ENCODE measurements at regions not wholly inside any gene's neighbourhood (a gene's known extent, or its start where the extent isn't known, plus 50 kb on each side); places are given as distances from the start of the nearest gene placed in this dataset.

DNA sequence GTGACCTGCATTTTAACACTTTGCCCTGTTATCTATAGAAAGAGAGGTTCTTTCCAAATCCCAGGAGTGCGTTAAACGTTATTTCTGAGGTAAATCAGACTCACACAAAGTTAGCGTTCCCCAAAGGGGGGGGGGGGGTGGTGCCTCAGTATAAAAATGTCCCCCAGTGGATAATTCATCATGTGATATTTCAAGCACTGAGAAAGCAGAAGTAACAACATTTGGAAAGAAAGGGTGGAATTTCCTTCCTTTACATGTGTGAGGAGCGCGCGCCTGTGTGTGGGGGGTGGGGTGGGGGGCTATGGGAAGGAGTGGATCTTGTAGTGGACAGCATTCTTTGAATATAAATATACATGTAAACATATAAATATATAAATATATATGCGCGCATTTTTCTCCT lies 630.9 kb downstream of the NYAP2 start:
- Histone ChIP-seq H3K36me3 (ENCODE audit: control insufficient read depth, insufficient read depth, low read length) (no peaks in the 10 kb centered on the region), H3K27me3 (ENCODE audit: control insufficient read depth, insufficient read depth, low read length) (no peaks in the 10 kb centered on the region), H3K4me3 (ENCODE audit: low read depth, low read length) (peak overlapping the region; percentile 50)
- no peak for DNase-seq (ENCODE audit: low read depth)
- TF ChIP-seq, protein P1, sequence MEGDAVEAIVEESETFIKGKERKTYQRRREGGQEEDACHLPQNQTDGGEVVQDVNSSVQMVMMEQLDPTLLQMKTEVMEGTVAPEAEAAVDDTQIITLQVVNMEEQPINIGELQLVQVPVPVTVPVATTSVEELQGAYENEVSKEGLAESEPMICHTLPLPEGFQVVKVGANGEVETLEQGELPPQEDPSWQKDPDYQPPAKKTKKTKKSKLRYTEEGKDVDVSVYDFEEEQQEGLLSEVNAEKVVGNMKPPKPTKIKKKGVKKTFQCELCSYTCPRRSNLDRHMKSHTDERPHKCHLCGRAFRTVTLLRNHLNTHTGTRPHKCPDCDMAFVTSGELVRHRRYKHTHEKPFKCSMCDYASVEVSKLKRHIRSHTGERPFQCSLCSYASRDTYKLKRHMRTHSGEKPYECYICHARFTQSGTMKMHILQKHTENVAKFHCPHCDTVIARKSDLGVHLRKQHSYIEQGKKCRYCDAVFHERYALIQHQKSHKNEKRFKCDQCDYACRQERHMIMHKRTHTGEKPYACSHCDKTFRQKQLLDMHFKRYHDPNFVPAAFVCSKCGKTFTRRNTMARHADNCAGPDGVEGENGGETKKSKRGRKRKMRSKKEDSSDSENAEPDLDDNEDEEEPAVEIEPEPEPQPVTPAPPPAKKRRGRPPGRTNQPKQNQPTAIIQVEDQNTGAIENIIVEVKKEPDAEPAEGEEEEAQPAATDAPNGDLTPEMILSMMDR (IDR thresholded peaks at IDR 0.05; ENCODE audit: insufficient read depth, low read length, poor library complexity, severe bottlenecking): no peak

DNA sequence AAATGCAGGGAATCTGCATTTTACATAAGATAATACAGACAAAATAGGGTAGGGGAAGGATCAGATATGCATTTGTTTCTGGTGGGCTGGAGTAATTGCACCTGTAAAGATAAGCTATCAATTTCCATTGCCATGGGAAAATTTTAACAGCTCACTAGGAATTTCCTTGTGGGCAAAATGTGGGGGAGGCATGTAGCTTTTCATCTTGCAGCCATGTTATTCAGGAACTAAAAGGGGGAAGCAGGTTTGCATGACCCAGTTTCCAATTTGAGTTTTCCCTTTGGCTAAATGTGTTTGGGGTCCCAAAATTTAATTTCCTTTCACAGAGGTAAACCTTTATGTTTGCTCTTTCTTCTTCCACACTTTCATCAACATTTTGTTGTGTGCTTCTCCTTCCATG lies 624.4 kb downstream of the NYAP2 start:
- no peaks in the 10 kb centered on the region for H3K27me3 ChIP-seq (ENCODE audit: control insufficient read depth, insufficient read depth, low read length)
- TF ChIP-seq, protein P1 (IDR thresholded peaks at IDR 0.05; ENCODE audit: insufficient read depth, low read length, poor library complexity, severe bottlenecking): no peak
- no peak overlapping the region for H3K4me3 ChIP-seq (ENCODE audit: low read depth, low read length)
- no peak for DNase-seq (ENCODE audit: low read depth)
- no peaks in the 10 kb centered on the region for H3K36me3 ChIP-seq (ENCODE audit: control insufficient read depth, insufficient read depth, low read length)

DNA sequence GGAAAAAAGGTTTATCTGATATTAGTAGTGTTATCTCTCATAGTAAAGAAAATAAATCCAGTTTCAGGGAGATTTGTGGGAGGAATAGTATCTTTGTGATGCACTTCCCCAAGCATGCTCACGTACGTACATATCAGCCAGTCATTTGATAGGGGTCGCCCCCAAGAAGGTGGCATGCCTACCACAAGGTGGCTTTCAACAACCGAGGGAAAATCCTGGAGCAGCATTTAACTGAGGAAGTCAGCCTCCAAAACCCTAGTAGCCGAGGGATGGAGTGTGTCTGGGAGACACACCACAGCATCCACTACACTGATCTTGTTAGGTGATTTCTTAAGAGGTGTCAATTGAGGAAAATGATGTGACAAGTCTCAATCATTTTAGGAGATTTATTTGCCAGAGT lies 623.9 kb downstream of the NYAP2 start:
- Histone ChIP-seq H3K36me3 (ENCODE audit: control insufficient read depth, insufficient read depth, low read length) (no peaks in the 10 kb centered on the region), H3K27me3 (ENCODE audit: control insufficient read depth, insufficient read depth, low read length) (no peaks in the 10 kb centered on the region), H3K4me3 (ENCODE audit: low read depth, low read length) (no peak overlapping the region)
- TF ChIP-seq, protein P1 (IDR thresholded peaks at IDR 0.05; ENCODE audit: insufficient read depth, low read length, poor library complexity, severe bottlenecking): no peak
- no peak for DNase-seq (ENCODE audit: low read depth)

DNA sequence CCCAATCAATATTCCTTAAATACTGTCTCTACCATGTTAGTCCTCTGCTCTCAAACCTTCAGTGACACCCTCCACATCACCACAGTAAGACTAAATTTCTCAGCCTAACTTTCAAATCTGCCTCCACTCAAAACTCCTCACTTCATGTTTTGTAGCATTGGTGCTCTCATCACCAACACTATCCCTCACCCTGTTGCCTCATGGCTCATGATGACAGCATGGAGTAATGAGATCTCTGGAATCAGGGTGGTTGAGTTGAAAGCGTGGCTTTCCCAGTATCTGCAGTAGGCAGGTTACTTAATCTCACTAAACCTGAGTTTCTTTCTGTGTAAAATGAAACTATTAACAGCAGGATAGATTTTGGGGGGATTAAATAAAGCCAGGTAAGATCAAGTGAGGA lies 621.4 kb downstream of the NYAP2 start:
- no peaks in the 10 kb centered on the region for H3K36me3 ChIP-seq (ENCODE audit: control insufficient read depth, insufficient read depth, low read length)
- TF ChIP-seq, protein P1 (IDR thresholded peaks at IDR 0.05; ENCODE audit: insufficient read depth, low read length, poor library complexity, severe bottlenecking): no peak
- no peaks in the 10 kb centered on the region for H3K27me3 ChIP-seq (ENCODE audit: control insufficient read depth, insufficient read depth, low read length)
- H3K4me3 ChIP-seq (ENCODE audit: low read depth, low read length): no peak overlapping the region
- no peak for DNase-seq (ENCODE audit: low read depth)

DNA sequence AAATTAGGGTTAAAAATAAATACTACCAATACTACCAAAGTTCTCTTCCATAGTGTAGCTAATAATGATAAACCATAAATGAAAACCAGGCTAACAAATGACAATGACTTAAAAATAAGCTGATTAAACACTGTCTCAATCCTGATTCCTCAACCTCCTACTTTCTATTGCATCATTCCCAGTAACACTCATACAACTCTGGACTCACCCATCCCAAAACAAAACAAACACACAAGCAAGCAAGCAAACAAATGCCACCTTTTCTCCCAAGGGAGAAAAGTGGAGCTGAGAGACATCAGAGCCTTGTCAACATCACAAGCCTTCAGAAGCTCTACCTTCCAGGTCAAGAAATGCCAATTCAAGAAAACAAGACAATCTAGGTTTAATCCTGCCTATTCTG lies 620.7 kb downstream of the NYAP2 start:
- TF ChIP-seq, protein P1 (IDR thresholded peaks at IDR 0.05; ENCODE audit: insufficient read depth, low read length, poor library complexity, severe bottlenecking): no peak
- Histone ChIP-seq H3K36me3 (ENCODE audit: control insufficient read depth, insufficient read depth, low read length) (no peaks in the 10 kb centered on the region), H3K4me3 (ENCODE audit: low read depth, low read length) (no peak overlapping the region), H3K27me3 (ENCODE audit: control insufficient read depth, insufficient read depth, low read length) (no peaks in the 10 kb centered on the region)
- DNase-seq (ENCODE audit: low read depth): no peak

DNA sequence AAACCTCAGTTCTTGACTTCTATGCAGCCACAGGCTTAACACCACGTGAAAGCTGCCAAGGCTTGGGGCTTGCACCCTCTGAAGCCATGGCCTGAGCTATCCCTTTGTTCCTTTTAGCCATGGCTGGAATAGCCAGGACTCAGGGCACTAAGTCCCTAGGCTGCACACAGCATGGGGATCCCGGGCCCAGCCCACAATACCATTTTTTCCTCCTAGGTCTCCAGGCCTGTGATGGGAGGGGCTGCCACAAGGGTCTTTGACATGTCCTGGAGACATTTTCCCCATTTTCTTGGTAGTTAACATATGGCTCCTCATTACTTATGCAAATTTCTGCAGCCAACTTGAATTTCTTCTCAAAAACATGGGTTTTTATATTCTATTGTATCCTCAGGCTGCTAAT lies 619.1 kb downstream of the NYAP2 start:
- no peaks in the 10 kb centered on the region for H3K36me3 ChIP-seq (ENCODE audit: control insufficient read depth, insufficient read depth, low read length)
- no peak for DNase-seq (ENCODE audit: low read depth)
- no peaks in the 10 kb centered on the region for H3K27me3 ChIP-seq (ENCODE audit: control insufficient read depth, insufficient read depth, low read length)
- H3K4me3 ChIP-seq (ENCODE audit: low read depth, low read length): no peak overlapping the region
- TF ChIP-seq, protein P1 (IDR thresholded peaks at IDR 0.05; ENCODE audit: insufficient read depth, low read length, poor library complexity, severe bottlenecking): no peak

Data from kidney epithelial cell (primary cell).